ENCODE measurements at regions not wholly inside any gene's neighbourhood (a gene's known extent, or its start where the extent isn't known, plus 50 kb on each side); places are given as distances from the start of the nearest gene placed in this dataset.

GRCh38 chrX:1137531-1137930 is 74.9 kb downstream of the CRLF2 start:
- Histone ChIP-seq H3K4me1 (ENCODE audit: control insufficient read depth, insufficient read depth, low read length) (no peaks in the 10 kb centered on the region), H3K4me3 (ENCODE audit: insufficient read depth, low read depth, low read length) (no peak overlapping the region), H3K9me3 (ENCODE audit: control insufficient read depth, insufficient read depth, low read length) (peaks cover 31% of the 10 kb centered on the region), H3K36me3 (ENCODE audit: control insufficient read depth, insufficient read depth, low read length) (no peaks in the 10 kb centered on the region), H2AFZ (replicated peaks; ENCODE audit: low read length, poor library complexity) (no peak overlapping the region), H3K27ac (ENCODE audit: insufficient read depth, low read length) (no peak overlapping the region), H3K27me3 (ENCODE audit: control insufficient read depth, insufficient read depth, low read length) (no peaks in the 10 kb centered on the region), H3K23ac (ENCODE audit: low read depth, low read length) (no peak overlapping the region), H3K14ac (replicated peaks; ENCODE audit: low read depth, low read length) (no peak overlapping the region), H3K56ac (ENCODE audit: extremely low read depth, insufficient read depth, low read length) (no peak overlapping the region), H4K20me1 (ENCODE audit: insufficient read depth, low read length) (no peaks in the 10 kb centered on the region), H2BK5ac (ENCODE audit: low read depth, low read length, poor library complexity, severe bottlenecking) (no peak overlapping the region), H4K8ac (ENCODE audit: low read depth in 2 of 2, low read length in 2 of 2) (no peak overlapping the region), H2BK15ac (ENCODE audit: low read depth, low read length) (no peak overlapping the region), H3K9me1 (ENCODE audit: insufficient read depth, low read length) (no peaks in the 10 kb centered on the region), H4K5ac (ENCODE audit: low read depth, low read length) (no peak overlapping the region), H2AK9ac (replicated peaks; ENCODE audit: low read depth, low read length, poor library complexity) (no peak overlapping the region), H2BK20ac (ENCODE audit: low read depth, low read length) (no peak overlapping the region), H2AK5ac (ENCODE audit: low read depth, low read length) (no peak overlapping the region), H2BK120ac (ENCODE audit: low read depth, low read length) (no peak overlapping the region), H3K4ac (ENCODE audit: low read depth, low read length) (no peak overlapping the region), H3K9ac (ENCODE audit: low read depth, low read length) (no peak overlapping the region), H3K79me1 (ENCODE audit: low read depth in 1 of 2, low read length in 2 of 2) (no peaks in the 10 kb centered on the region), H3K4me2 (ENCODE audit: low read depth, low read length) (no peak overlapping the region), H3K18ac (ENCODE audit: low read depth, low read length) (no peak overlapping the region), H4K91ac (ENCODE audit: insufficient read depth, low read depth, low read length) (no peak overlapping the region)
- no peak for DNase-seq
- intact Hi-C loops (cut with micrococcal nuclease): no loop called here
- dilution Hi-C loops (cut with HindIII; ENCODE audit: low sequenced_read_pairs, unreplicated experiment): no loop called here
- no peak for ATAC-seq (ENCODE audit: low read depth)
- ChIA-PET POLR2A (ENCODE audit: unreplicated experiment) (no interaction called here), CTCF (no interaction called here)
- BruUV-seq (replicated peaks): no TSS peak
- TF ChIP-seq RCOR1 (IDR thresholded peaks at IDR 0.05; ENCODE audit: insufficient replicate concordance, low read length): no peak
- no peak for TF ChIP-seq MXI1 (IDR thresholded peaks at IDR 0.05; ENCODE audit: borderline replicate concordance, low read depth, low read length)
- no peak for TF ChIP-seq USF2 (IDR thresholded peaks at IDR 0.05; ENCODE audit: low read depth, low read length)
- no peak for TF ChIP-seq CHD1 (IDR thresholded peaks at IDR 0.05; ENCODE audit: low read depth, low read length)
- TF ChIP-seq BHLHE40 (IDR thresholded peaks at IDR 0.05; ENCODE audit: low read depth, low read length): no peak
- no peak for TF ChIP-seq CTCF (conservative IDR thresholded peaks at IDR 0.05; ENCODE audit: low read depth, low read length)
- no peak for TF ChIP-seq MAFK (IDR thresholded peaks at IDR 0.05; ENCODE audit: low read depth, low read length)
- TF ChIP-seq NFE2L2 (IDR thresholded peaks at IDR 0.05; ENCODE audit: low read depth, low read length): no peak
- no peak for TF ChIP-seq MAZ (IDR thresholded peaks at IDR 0.05; ENCODE audit: borderline replicate concordance, low read depth, low read length)
- TF ChIP-seq POLR2A (IDR thresholded peaks at IDR 0.05; ENCODE audit: low read depth, low read length): no peak
- no peak for TF ChIP-seq FOS (IDR thresholded peaks at IDR 0.05; ENCODE audit: low read depth, low read length)
- TF ChIP-seq RAD21 (IDR thresholded peaks at IDR 0.05; ENCODE audit: low read length): no peak
- no peak for TF ChIP-seq ELK1 (IDR thresholded peaks at IDR 0.05; ENCODE audit: borderline replicate concordance, low read depth, low read length)
- TF ChIP-seq CEBPB (IDR thresholded peaks at IDR 0.05; ENCODE audit: low read depth, low read length): no peak
- no peak for TF ChIP-seq SMC3 (IDR thresholded peaks at IDR 0.05; ENCODE audit: low read depth, low read length)
- TF ChIP-seq RFX5 (IDR thresholded peaks at IDR 0.05; ENCODE audit: low read depth, low read length): no peak
- in situ Hi-C loops (cut with MboI; ENCODE audit: low sequenced_read_pairs): no loop called here
- WGBS, 2 experiments (ENCODE audit: extremely low coverage in 2 of 2, insufficient read length in 1 of 2): 52% methylated on average over 10 of the region's 10 CpGs; no CpG with 5 or more reads in 1 of the 2 experiments
